IMR-90 (cell line): ENCODE measurements at regions not wholly inside any gene's neighbourhood (a gene's known extent, or its start where the extent isn't known, plus 50 kb on each side); places are given as distances from the start of the nearest gene placed in this dataset.
A peak's percentile ranks its signal among the peaks of the same experiment; 100 is the strongest.
"Not testable (repeated sequence)": the region's sequence is repeated elsewhere in the genome, so short reads cannot be mapped to it uniquely, and the experiment has no call there.

Experiments
- ATAC-seq: fragments of 200-7000 bp; cut with Tn5 transposase; 2 replicates; pipeline ENCODE4 v1.9.1; 2020; ENCODE audit warnings: low read depth, mild to moderate bottlenecking, moderate library complexity
- BruUV-seq: library from RNA; stranded (reverse); fragments of 400-500 nt; replicated peaks from 2 replicates; lab custom pipeline; 2021; lab: Mats Ljungman, UMichigan
- CTCF ChIA-PET: fragments of 300-600 bp; formaldehyde crosslinking; extraction: SDS; loops from one replicate; lab custom pipeline; 2021; ENCODE audit warnings: antibody characterized with exemption; lab: Yijun Ruan, JAX
- POLR2A ChIA-PET: fragments of 300-600 bp; sonication (Branson Sonifier 250); formaldehyde crosslinking; loops from one replicate; lab custom pipeline; 2022; ENCODE audit warnings: antibody characterized with exemption; ENCODE audit not compliant: unreplicated experiment; lab: Charles Lee
- DNase-seq: peaks from one replicate; pipeline ENCODE4 v3.0.0; 2013
- H2AFZ ChIP-seq: replicated peaks from 2 replicates; pipeline ENCODE3; 2013; ENCODE audit warnings: low read length, mild to moderate bottlenecking; ENCODE audit not compliant: poor library complexity
- H2AK5ac ChIP-seq: 2 replicates; pipeline ENCODE4 v1.6.1; 2013; ENCODE audit warnings: low read depth, low read length, inconsistent platforms
- H2AK9ac ChIP-seq: replicated peaks from 2 replicates; pipeline ENCODE3; 2013; ENCODE audit warnings: mild to moderate bottlenecking, low read depth, low read length, moderate library complexity; ENCODE audit not compliant: poor library complexity
- H2BK120ac ChIP-seq: 2 replicates; pipeline ENCODE4 v1.6.1; 2013; ENCODE audit warnings: low read depth, low read length, inconsistent platforms
- H2BK15ac ChIP-seq: 3 replicates; pipeline ENCODE4 v1.6.1; 2013; ENCODE audit warnings: low read depth, low read length, inconsistent platforms
- H2BK20ac ChIP-seq: 2 replicates; pipeline ENCODE4 v1.6.1; 2013; ENCODE audit warnings: low read depth, mild to moderate bottlenecking, inconsistent platforms, low read length, moderate library complexity
- H2BK5ac ChIP-seq: 2 replicates; pipeline ENCODE4 v1.6.1; 2013; ENCODE audit warnings: mild to moderate bottlenecking, low read depth, low read length, inconsistent platforms; ENCODE audit not compliant: poor library complexity, severe bottlenecking
- H3K14ac ChIP-seq: replicated peaks from 2 replicates; pipeline ENCODE4 v1.6.1; 2013; ENCODE audit warnings: low read depth, low read length, inconsistent platforms
- H3K18ac ChIP-seq: 2 replicates; pipeline ENCODE4 v1.6.1; 2013; ENCODE audit warnings: low read depth, low read length, control low read depth
- H3K23ac ChIP-seq: 2 replicates; pipeline ENCODE4 v1.6.1; 2013; ENCODE audit warnings: low read depth, low read length, inconsistent platforms
- H3K27ac ChIP-seq: 2 replicates; pipeline ENCODE4 v1.5.1; 2013; ENCODE audit warnings: mild to moderate bottlenecking, control low read depth, low read length; ENCODE audit not compliant: insufficient read depth
- H3K27me3 ChIP-seq: 2 replicates; pipeline ENCODE4 v1.6.1; 2013; ENCODE audit warnings: low read length; ENCODE audit not compliant: control insufficient read depth, insufficient read depth
- H3K36me3 ChIP-seq: 2 replicates; pipeline ENCODE4 v1.6.1; 2013; ENCODE audit warnings: low read length, mixed read lengths; ENCODE audit not compliant: control insufficient read depth, insufficient read depth
- H3K4ac ChIP-seq: 2 replicates; pipeline ENCODE4 v1.6.1; 2013; ENCODE audit warnings: low read depth, low read length, inconsistent platforms
- H3K4me1 ChIP-seq: 2 replicates; pipeline ENCODE4 v1.6.1; 2013; ENCODE audit warnings: low read length, mixed read lengths; ENCODE audit not compliant: control insufficient read depth, insufficient read depth
- H3K4me2 ChIP-seq: 2 replicates; pipeline ENCODE4 v1.6.1; 2013; ENCODE audit warnings: low read depth, mild to moderate bottlenecking, control low read depth, low read length, moderate library complexity
- H3K4me3 ChIP-seq: 2 replicates; pipeline ENCODE4 v1.5.1; 2013; ENCODE audit warnings: low read depth, mild to moderate bottlenecking, control low read depth, low read length, moderate library complexity; ENCODE audit not compliant: insufficient read depth
- H3K56ac ChIP-seq: 2 replicates; pipeline ENCODE4 v1.6.1; 2013; ENCODE audit warnings: low read length, inconsistent platforms; ENCODE audit not compliant: insufficient read depth; ENCODE audit errors: extremely low read depth
- H3K79me1 ChIP-seq, 2 experiments: 2 replicates each; pipeline ENCODE4 v1.6.1; 2013; ENCODE audit warnings: low read length in 2 of 2, inconsistent platforms in 1 of 2, low read depth in 1 of 2
- H3K9ac ChIP-seq: 2 replicates; pipeline ENCODE4 v1.6.1; 2013; ENCODE audit warnings: low read depth, low read length, control low read depth
- H3K9me1 ChIP-seq: 2 replicates; pipeline ENCODE4 v1.6.1; 2013; ENCODE audit warnings: low read length, inconsistent platforms; ENCODE audit not compliant: insufficient read depth
- H3K9me3 ChIP-seq: 2 replicates; pipeline ENCODE4 v1.6.1; 2013; ENCODE audit warnings: low read length; ENCODE audit not compliant: control insufficient read depth, insufficient read depth
- H4K20me1 ChIP-seq: 2 replicates; pipeline ENCODE4 v1.6.1; 2013; ENCODE audit warnings: low read length, inconsistent platforms; ENCODE audit not compliant: insufficient read depth
- H4K5ac ChIP-seq: 2 replicates; pipeline ENCODE4 v1.6.1; 2013; ENCODE audit warnings: mild to moderate bottlenecking, low read depth, low read length, control low read depth
- H4K8ac ChIP-seq, 2 experiments: 2 replicates each; pipeline ENCODE4 v1.6.1; 2013; ENCODE audit warnings: low read depth in 2 of 2, low read length in 2 of 2, control low read depth in 1 of 2, inconsistent platforms in 1 of 2
- H4K91ac ChIP-seq: 2 replicates; pipeline ENCODE4 v1.6.1; 2013; ENCODE audit warnings: low read depth, low read length, inconsistent platforms; ENCODE audit not compliant: insufficient read depth
- WGBS, 2 experiments: methylation state at CpG; one replicate each; pipeline versions ENCODE4 v1.1.5 to v1.1.7; 2013; ENCODE audit warnings: missing lambda C conversion rate in 2 of 2; ENCODE audit not compliant: insufficient read length in 1 of 2; ENCODE audit errors: extremely low coverage in 2 of 2; 5-methylcytosine and 5-hydroxymethylcytosine counted together
- dilution Hi-C: fragments of 300-500 bp; cut with HindIII; formaldehyde crosslinking; loops from one replicate; pipeline ENCODE4 v1.14.3; 2018; ENCODE audit warnings: low sequenced_read_pairs; ENCODE audit not compliant: unreplicated experiment
- in situ Hi-C: fragments of 300-500 bp; cut with MboI; formaldehyde crosslinking; loops from 3 replicates; pipeline ENCODE4 v1.14.3; 2019; ENCODE audit warnings: low sequenced_read_pairs, inconsistent platforms, mixed read lengths
- intact Hi-C: fragments of 100-400 bp; cut with micrococcal nuclease; formaldehyde crosslinking; loops from 2 replicates; pipeline ENCODE4 v1.10.0; 2022

DNA sequence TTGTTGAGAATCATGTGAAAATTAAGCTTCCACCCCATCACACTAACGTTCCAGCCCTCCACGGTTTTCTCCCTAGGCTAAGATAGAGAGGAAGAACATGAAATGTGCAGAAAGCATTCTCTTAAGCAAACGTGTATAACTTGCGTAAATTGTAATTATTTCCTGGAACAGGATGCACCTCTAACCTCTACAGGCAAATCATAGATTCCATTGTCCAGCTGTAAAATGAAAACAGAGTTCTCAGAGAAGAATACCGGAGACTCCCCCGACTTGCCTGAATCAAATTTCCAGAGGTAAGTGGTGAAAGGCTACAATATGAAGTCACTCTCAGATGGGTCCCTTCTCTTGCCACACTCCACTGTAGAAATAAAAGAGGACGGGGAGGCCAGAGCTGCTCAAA, 211.4 kb downstream of the FAM72C start:
- H3K14ac ChIP-seq, H2BK20ac ChIP-seq, H3K9me1 ChIP-seq, H4K5ac ChIP-seq, ATAC-seq, H2AK5ac ChIP-seq, H3K4ac ChIP-seq, H3K9ac ChIP-seq, H3K27ac ChIP-seq, POLR2A ChIA-PET, BruUV-seq, H2BK120ac ChIP-seq, H4K91ac ChIP-seq, H2AFZ ChIP-seq, H3K27me3 ChIP-seq, H3K4me3 ChIP-seq, H4K8ac ChIP-seq, H2AK9ac ChIP-seq, H4K20me1 ChIP-seq, H3K79me1 ChIP-seq, H3K36me3 ChIP-seq, intact Hi-C loops, H3K18ac ChIP-seq, H3K56ac ChIP-seq, dilution Hi-C loops, H3K4me2 ChIP-seq, H3K4me1 ChIP-seq, DNase-seq, H2BK5ac ChIP-seq, H3K9me3 ChIP-seq, CTCF ChIA-PET, H3K23ac ChIP-seq, in situ Hi-C loops, H2BK15ac ChIP-seq: not testable (repeated sequence)
- no CpG with 5 or more reads among the region's 7 CpGs for WGBS, 2 experiments

DNA sequence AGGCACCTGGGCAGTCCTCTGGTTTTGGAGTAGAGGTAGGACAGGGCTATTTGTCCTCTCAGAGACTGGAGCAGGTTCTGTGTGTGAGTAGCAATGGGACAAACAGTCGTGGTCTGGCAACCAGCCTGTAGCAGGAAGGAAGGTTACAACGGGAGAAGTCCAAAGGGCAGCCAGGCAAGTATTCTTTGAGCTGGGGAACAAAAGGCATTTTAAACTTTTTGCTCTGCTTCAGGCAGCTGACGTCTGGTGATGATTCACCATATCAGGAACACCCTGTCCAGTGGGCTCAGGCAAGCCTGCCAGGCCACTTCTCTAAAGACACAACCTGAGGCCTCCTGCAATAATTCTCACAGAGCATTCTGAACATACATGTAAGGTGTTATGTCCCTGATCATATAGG, 215.8 kb downstream of the FAM72C start:
- BruUV-seq, H2AFZ ChIP-seq, POLR2A ChIA-PET: not testable (repeated sequence)

More for the DNA sequence above, 215.8 kb downstream of the FAM72C start:
- H2BK5ac ChIP-seq, H2AK5ac ChIP-seq, H3K4me3 ChIP-seq, H2BK15ac ChIP-seq, CTCF ChIA-PET, H3K4me2 ChIP-seq, H3K23ac ChIP-seq, H3K9me3 ChIP-seq, dilution Hi-C loops, H3K79me1 ChIP-seq, H3K9me1 ChIP-seq, H4K91ac ChIP-seq, H4K5ac ChIP-seq, H2AK9ac ChIP-seq, intact Hi-C loops, H4K8ac ChIP-seq, H3K4ac ChIP-seq, DNase-seq, H3K18ac ChIP-seq, H3K36me3 ChIP-seq, in situ Hi-C loops, H2BK20ac ChIP-seq, H3K27ac ChIP-seq, H3K27me3 ChIP-seq, H3K56ac ChIP-seq, H3K9ac ChIP-seq, H4K20me1 ChIP-seq, H2BK120ac ChIP-seq, H3K14ac ChIP-seq, H3K4me1 ChIP-seq: not testable (repeated sequence)
- peak; percentile 32; the same call in 1 of the 2 replicates for ATAC-seq
- no CpG with 5 or more reads among the region's 3 CpGs for WGBS, 2 experiments
